HepG2 (cell line): ENCODE measurements at regions not wholly inside any gene's neighbourhood (a gene's known extent, or its start where the extent isn't known, plus 50 kb on each side); places are given as distances from the start of the nearest gene placed in this dataset.

Experiments used
- ATAC-seq: fragments of 200-7000 bp; cut with Tn5 transposase; 3 replicates; pipeline ENCODE4 v1.9.1; 2020; ENCODE audit warnings: mild to moderate bottlenecking, moderate library complexity
- BruUV-seq: library from RNA; stranded (reverse); fragments of 400-500 nt; replicated peaks from 2 replicates; lab custom pipeline; 2021; lab: Mats Ljungman, UMichigan
- CTCF ChIA-PET: fragments of 300-600 bp; formaldehyde crosslinking; extraction: SDS; loops from one replicate; lab custom pipeline; 2021; ENCODE audit warnings: low total read pairs, inconsistent platforms, low intra/inter-chr PET ratio; lab: Yijun Ruan, JAX
- POLR2A ChIA-PET: fragments of 350-600 bp; sonication (Branson Sonifier 250); formaldehyde crosslinking; loops from one replicate; lab custom pipeline; 2020; ENCODE audit warnings: antibody characterized with exemption, inconsistent platforms; lab: Yijun Ruan, JAX
- DNase-seq: peaks from one replicate; pipeline ENCODE4 v3.0.0-alpha.2; 2015; ENCODE audit warnings: low spot score
- FAIRE-seq: peaks from 3 replicates; lab custom pipeline; 2011; peaks lifted over from hg19 to GRCh38; lab: Jason Lieb, UNC
- H2AFZ ChIP-seq: one replicate; pipeline ENCODE4 v1.6.1; 2011; ENCODE audit warnings: low read length, inconsistent platforms
- H3K27ac ChIP-seq: fragments of 300-600 bp; 3 replicates; pipeline ENCODE4 v1.8.0; 2011; ENCODE audit warnings: mixed run types, mild to moderate bottlenecking, mixed read lengths, low read length, inconsistent platforms; ENCODE audit not compliant: insufficient read depth; ENCODE audit errors: extremely low read length
- H3K27me3 ChIP-seq, 2 experiments: fragments of 200-600 bp in 1 of 2; 2 replicates in 1 of 2; 3 replicates in 1 of 2; pipeline versions ENCODE4 v1.6.0 to v1.8.0; 2011; ENCODE audit warnings: low read length in 2 of 2, mild to moderate bottlenecking in 2 of 2, moderate library complexity in 2 of 2, inconsistent platforms in 1 of 2; ENCODE audit not compliant: insufficient read depth in 2 of 2, control insufficient read depth in 1 of 2
- H3K36me3 ChIP-seq, 2 experiments: fragments of 200-600 bp in 1 of 2; replicated peaks in 1 of 2; 2 replicates in 1 of 2; 3 replicates in 1 of 2; pipeline versions ENCODE4 v1.5.1 to v1.8.0; 2011; ENCODE audit warnings: low read length in 2 of 2, inconsistent platforms in 1 of 2; ENCODE audit not compliant: insufficient read depth in 2 of 2, control insufficient read depth in 1 of 2
- H3K4me1 ChIP-seq: 2 replicates; pipeline ENCODE4 v1.5.1; 2012; ENCODE audit warnings: low read length, inconsistent platforms; ENCODE audit not compliant: insufficient read depth
- H3K4me2 ChIP-seq: 2 replicates; pipeline ENCODE4 v1.6.0; 2011; ENCODE audit warnings: low read depth, low read length, inconsistent platforms
- H3K4me3 ChIP-seq, 3 experiments: fragments of 200-600 bp in 1 of 3; sonication (generic), shearing (Covaris generic) in 1 of 3; replicated peaks in 1 of 3; 2 replicates each; pipeline ENCODE4 v1.5.1; 2011 to 2016; ENCODE audit warnings: low read length in 3 of 3, inconsistent platforms in 2 of 3, low read depth in 2 of 3, mild to moderate bottlenecking in 2 of 3, control low read depth in 1 of 3, mixed read lengths in 1 of 3; ENCODE audit not compliant: insufficient read depth in 1 of 3
- H3K79me2 ChIP-seq: one replicate; pipeline ENCODE4 v1.6.1; 2011; ENCODE audit warnings: low read length, inconsistent platforms; ENCODE audit not compliant: insufficient read depth
- H3K9ac ChIP-seq: 2 replicates; pipeline ENCODE4 v1.6.0; 2011; ENCODE audit warnings: mild to moderate bottlenecking, low read depth, low read length, inconsistent platforms; ENCODE audit not compliant: insufficient read depth
- H3K9me3 ChIP-seq: 2 replicates; pipeline ENCODE4 v1.5.1; 2012; ENCODE audit warnings: mild to moderate bottlenecking, low read length
- H4K20me1 ChIP-seq: 2 replicates; pipeline ENCODE4 v1.6.0; 2011; ENCODE audit warnings: inconsistent platforms, mild to moderate bottlenecking, low read length, moderate library complexity; ENCODE audit not compliant: insufficient read depth
- DPF2 ChIP-seq: sonication (generic); formaldehyde crosslinking; IDR thresholded peaks from 2 replicates; pipeline ENCODE4 v1.4.0; 2020; ENCODE audit warnings: mild to moderate bottlenecking, low read depth, missing genetic modification reagents, borderline replicate concordance
- HMG20A ChIP-seq: IDR thresholded peaks from 2 replicates; pipeline ENCODE4 v1.6.1; 2016; ENCODE audit warnings: borderline replicate concordance
- ISX ChIP-seq: sonication (generic); formaldehyde crosslinking; conservative IDR thresholded peaks from 2 replicates; pipeline ENCODE4 v1.5.0; 2020; ENCODE audit warnings: missing genetic modification reagents
- TEAD2 ChIP-seq: sonication (generic); formaldehyde crosslinking; IDR thresholded peaks from 2 replicates; pipeline ENCODE4 v1.9.0; 2021; ENCODE audit warnings: missing genetic modification reagents
- ZFP62 ChIP-seq: sonication (generic); formaldehyde crosslinking; IDR thresholded peaks from 2 replicates; pipeline ENCODE4 v1.4.0; 2020; ENCODE audit warnings: missing genetic modification reagents
- ZFP90 ChIP-seq: sonication (generic); formaldehyde crosslinking; IDR thresholded peaks from 2 replicates; pipeline ENCODE4 v1.8.0; 2022; ENCODE audit warnings: missing genetic modification reagents, mild to moderate bottlenecking, inconsistent platforms, borderline replicate concordance
- ZNF354B ChIP-seq: sonication (generic); formaldehyde crosslinking; IDR thresholded peaks from 2 replicates; pipeline ENCODE4 v1.8.0; 2022; ENCODE audit warnings: mild to moderate bottlenecking, missing genetic modification reagents
- ZNF746 ChIP-seq: sonication (generic); formaldehyde crosslinking; IDR thresholded peaks from 2 replicates; pipeline ENCODE4 v1.8.0; 2022; ENCODE audit warnings: mild to moderate bottlenecking, missing genetic modification reagents
- ZNF878 ChIP-seq: sonication (generic); formaldehyde crosslinking; IDR thresholded peaks from 2 replicates; pipeline ENCODE4 v1.8.1; 2023; ENCODE audit warnings: mild to moderate bottlenecking, missing genetic modification reagents, moderate library complexity
- WGBS: methylation state at CpG from one replicate; pipeline ENCODE4 v1.1.6; 2017; ENCODE audit warnings: low lambda C conversion rate; 5-methylcytosine and 5-hydroxymethylcytosine counted together
- in situ Hi-C: cut with HindIII; loops from 2 replicates; pipeline ENCODE4 v1.10.0; 2017; ENCODE audit warnings: low pct_unique_long_range_greater_than_20kb; ENCODE audit not compliant: extremely low pct_ligation_motif_present
- intact Hi-C: fragments of 100-400 bp; cut with micrococcal nuclease; formaldehyde crosslinking; loops from one replicate; pipeline ENCODE4 v1.10.0; 2022; ENCODE audit not compliant: unreplicated experiment
- TF ChIP-seq, protein P1 (sequence below): IDR thresholded peaks from 2 replicates; pipeline ENCODE4 v1.6.1; 2016; ENCODE audit warnings: low read depth, borderline replicate concordance
- TF ChIP-seq, protein P2 (sequence below): sonication (generic); formaldehyde crosslinking; IDR thresholded peaks from 2 replicates; pipeline ENCODE4 v1.9.0; 2021; ENCODE audit warnings: missing genetic modification reagents, borderline replicate concordance
- TF ChIP-seq, protein P3 (sequence below): sonication (generic); formaldehyde crosslinking; conservative IDR thresholded peaks from 2 replicates; pipeline ENCODE4 v1.4.0; 2020; ENCODE audit warnings: mild to moderate bottlenecking, missing genetic modification reagents, moderate library complexity

DNA sequence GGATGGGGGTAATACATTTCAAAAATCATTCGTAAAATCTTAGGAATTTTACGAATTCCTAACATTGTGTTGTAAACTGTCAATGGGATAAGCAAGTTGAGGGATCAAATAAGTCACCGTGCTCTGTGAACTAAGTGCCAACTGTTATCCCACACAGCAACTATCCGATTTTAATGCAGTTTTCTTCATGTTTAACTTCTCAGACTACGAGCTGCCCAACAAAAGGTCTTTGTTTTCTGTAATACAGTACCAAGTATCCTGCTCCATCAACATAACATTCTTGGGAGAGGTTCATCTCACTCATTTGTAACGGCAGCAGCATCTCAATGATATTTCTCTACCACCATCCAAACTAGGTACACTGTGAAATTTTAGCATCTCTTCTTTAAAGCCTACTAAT lies 654.1 kb upstream of the LMCD1 start (continued):
- TF ChIP-seq HMG20A (CRISPR knock-in tag) (no peak), ZNF878 (CRISPR knock-in tag) (no peak), TEAD2 (no peak), ISX (CRISPR knock-in tag) (no peak)
- TF ChIP-seq, all 625 proteins: peak for 0

DNA sequence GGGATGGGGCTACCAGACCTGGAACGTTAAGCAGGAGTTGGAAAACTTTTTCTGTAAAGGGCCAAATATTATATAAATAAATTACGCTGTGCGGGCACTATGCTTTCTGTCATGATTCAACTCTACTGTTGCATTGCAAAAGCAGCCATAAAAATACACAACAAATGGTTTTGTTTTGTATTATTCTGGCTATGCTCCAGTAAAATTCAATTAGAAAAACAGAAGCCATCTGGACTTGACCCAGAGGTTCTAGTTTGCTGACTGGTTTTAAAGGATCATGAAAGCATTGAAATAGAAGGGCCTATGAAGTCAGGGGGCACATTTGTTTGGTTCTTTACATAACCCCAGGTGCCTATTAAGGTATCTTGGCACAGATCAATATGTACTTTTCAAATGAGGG lies 647.4 kb upstream of the LMCD1 start:
- no peak for FAIRE-seq
- no peaks in the 10 kb centered on the region for H3K36me3 ChIP-seq
- ChIA-PET CTCF (no interaction called here), POLR2A (no interaction called here)
- no peak for ATAC-seq
- no peak overlapping the region for H3K4me2 ChIP-seq
- H2AFZ ChIP-seq: no peak overlapping the region
- intact Hi-C loops: no loop called here
- H3K9me3 ChIP-seq: peaks cover 70% of the 10 kb centered on the region
- H3K9ac ChIP-seq: no peak overlapping the region
- no peak overlapping the region for H3K4me3 ChIP-seq
- WGBS: 57% methylated on average over 3 of the region's 3 CpGs
- no peaks in the 10 kb centered on the region for H3K27me3 ChIP-seq
- DNase-seq: no peak
- TF ChIP-seq, protein P1, sequence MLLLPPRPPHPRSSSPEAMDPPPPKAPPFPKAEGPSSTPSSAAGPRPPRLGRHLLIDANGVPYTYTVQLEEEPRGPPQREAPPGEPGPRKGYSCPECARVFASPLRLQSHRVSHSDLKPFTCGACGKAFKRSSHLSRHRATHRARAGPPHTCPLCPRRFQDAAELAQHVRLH (CRISPR knock-in tag): no peak
- no peak for TF ChIP-seq ZNF354B (CRISPR knock-in tag)
- no peak for TF ChIP-seq DPF2 (CRISPR knock-in tag)
- in situ Hi-C loops: no loop called here
- no peak overlapping the region for H3K27ac ChIP-seq
- no peaks in the 10 kb centered on the region for H3K79me2 ChIP-seq
- H4K20me1 ChIP-seq: no peaks in the 10 kb centered on the region
- BruUV-seq: no TSS peak
- H3K4me1 ChIP-seq: no peaks in the 10 kb centered on the region

DNA sequence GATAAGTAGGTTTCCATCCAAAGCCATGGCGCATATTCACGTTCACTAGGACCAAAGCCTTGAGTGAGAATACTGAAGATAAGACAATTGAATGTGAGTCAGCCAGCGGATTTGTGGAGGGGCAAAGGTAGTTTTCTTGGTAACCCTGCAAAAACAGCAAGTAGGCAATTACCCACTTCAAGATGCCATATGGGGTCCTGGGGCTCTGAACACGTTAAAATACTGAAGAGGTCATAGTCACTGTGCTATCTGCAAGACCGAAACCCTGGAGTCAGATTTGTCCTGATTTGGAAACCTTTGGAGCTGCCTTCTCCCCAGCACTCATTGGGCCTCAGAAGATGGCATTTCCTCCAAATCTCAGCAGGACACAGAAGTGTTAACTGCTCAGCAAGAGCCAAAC lies 646.9 kb upstream of the LMCD1 start:
- in situ Hi-C loops (no loop called here), intact Hi-C loops (no loop called here)
- BruUV-seq: no TSS peak
- FAIRE-seq: no peak
- Histone ChIP-seq H2AFZ (no peak overlapping the region), H3K9ac (no peak overlapping the region), H3K9me3 (peaks cover 68% of the 10 kb centered on the region), H4K20me1 (no peaks in the 10 kb centered on the region), H3K79me2 (no peaks in the 10 kb centered on the region), H3K27ac (no peak overlapping the region), H3K4me3 (no peak overlapping the region), H3K4me1 (no peaks in the 10 kb centered on the region), H3K4me2 (no peak overlapping the region), H3K27me3 (no peaks in the 10 kb centered on the region), H3K36me3 (no peaks in the 10 kb centered on the region)
- ChIA-PET POLR2A (no interaction called here), CTCF (no interaction called here)
- no peak for DNase-seq
- 44% methylated on average over 4 of the region's 5 CpGs for WGBS
- ATAC-seq: no peak
- TF ChIP-seq ZFP90 (CRISPR knock-in tag) (no peak), ZNF746 (CRISPR knock-in tag) (no peak), ZFP62 (no peak)
- TF ChIP-seq, protein P2, sequence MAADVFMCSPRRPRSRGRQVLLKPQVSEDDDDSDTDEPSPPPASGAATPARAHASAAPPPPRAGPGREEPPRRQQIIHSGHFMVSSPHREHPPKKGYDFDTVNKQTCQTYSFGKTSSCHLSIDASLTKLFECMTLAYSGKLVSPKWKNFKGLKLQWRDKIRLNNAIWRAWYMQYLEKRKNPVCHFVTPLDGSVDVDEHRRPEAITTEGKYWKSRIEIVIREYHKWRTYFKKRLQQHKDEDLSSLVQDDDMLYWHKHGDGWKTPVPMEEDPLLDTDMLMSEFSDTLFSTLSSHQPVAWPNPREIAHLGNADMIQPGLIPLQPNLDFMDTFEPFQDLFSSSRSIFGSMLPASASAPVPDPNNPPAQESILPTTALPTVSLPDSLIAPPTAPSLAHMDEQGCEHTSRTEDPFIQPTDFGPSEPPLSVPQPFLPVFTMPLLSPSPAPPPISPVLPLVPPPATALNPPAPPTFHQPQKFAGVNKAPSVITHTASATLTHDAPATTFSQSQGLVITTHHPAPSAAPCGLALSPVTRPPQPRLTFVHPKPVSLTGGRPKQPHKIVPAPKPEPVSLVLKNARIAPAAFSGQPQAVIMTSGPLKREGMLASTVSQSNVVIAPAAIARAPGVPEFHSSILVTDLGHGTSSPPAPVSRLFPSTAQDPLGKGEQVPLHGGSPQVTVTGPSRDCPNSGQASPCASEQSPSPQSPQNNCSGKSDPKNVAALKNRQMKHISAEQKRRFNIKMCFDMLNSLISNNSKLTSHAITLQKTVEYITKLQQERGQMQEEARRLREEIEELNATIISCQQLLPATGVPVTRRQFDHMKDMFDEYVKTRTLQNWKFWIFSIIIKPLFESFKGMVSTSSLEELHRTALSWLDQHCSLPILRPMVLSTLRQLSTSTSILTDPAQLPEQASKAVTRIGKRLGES (CRISPR knock-in tag): no peak
- TF ChIP-seq, protein P3, sequence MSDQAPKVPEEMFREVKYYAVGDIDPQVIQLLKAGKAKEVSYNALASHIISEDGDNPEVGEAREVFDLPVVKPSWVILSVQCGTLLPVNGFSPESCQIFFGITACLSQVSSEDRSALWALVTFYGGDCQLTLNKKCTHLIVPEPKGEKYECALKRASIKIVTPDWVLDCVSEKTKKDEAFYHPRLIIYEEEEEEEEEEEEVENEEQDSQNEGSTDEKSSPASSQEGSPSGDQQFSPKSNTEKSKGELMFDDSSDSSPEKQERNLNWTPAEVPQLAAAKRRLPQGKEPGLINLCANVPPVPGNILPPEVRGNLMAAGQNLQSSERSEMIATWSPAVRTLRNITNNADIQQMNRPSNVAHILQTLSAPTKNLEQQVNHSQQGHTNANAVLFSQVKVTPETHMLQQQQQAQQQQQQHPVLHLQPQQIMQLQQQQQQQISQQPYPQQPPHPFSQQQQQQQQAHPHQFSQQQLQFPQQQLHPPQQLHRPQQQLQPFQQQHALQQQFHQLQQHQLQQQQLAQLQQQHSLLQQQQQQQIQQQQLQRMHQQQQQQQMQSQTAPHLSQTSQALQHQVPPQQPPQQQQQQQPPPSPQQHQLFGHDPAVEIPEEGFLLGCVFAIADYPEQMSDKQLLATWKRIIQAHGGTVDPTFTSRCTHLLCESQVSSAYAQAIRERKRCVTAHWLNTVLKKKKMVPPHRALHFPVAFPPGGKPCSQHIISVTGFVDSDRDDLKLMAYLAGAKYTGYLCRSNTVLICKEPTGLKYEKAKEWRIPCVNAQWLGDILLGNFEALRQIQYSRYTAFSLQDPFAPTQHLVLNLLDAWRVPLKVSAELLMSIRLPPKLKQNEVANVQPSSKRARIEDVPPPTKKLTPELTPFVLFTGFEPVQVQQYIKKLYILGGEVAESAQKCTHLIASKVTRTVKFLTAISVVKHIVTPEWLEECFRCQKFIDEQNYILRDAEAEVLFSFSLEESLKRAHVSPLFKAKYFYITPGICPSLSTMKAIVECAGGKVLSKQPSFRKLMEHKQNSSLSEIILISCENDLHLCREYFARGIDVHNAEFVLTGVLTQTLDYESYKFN: no peak
